Stimulated activated CD8-positive, alpha-beta memory T cell treated with anti-CD3 and anti-CD28 coated beads, Interleukin-15, amount 100 ng/mL, for 4 hours (primary cell): ENCODE measurements at regions not wholly inside any gene's neighbourhood (a gene's known extent, or its start where the extent isn't known, plus 50 kb on each side); places are given as distances from the start of the nearest gene placed in this dataset.
"Not testable (repeated sequence)": the region's sequence is repeated elsewhere in the genome, so short reads cannot be mapped to it uniquely, and the experiment has no call there.

Experiments used
- DNase-seq, 2 donors: peaks; one replicate each; pipeline ENCODE4 v3.0.0-alpha.2; 2020; ENCODE audit warnings: low read depth in 2 of 2

DNA sequence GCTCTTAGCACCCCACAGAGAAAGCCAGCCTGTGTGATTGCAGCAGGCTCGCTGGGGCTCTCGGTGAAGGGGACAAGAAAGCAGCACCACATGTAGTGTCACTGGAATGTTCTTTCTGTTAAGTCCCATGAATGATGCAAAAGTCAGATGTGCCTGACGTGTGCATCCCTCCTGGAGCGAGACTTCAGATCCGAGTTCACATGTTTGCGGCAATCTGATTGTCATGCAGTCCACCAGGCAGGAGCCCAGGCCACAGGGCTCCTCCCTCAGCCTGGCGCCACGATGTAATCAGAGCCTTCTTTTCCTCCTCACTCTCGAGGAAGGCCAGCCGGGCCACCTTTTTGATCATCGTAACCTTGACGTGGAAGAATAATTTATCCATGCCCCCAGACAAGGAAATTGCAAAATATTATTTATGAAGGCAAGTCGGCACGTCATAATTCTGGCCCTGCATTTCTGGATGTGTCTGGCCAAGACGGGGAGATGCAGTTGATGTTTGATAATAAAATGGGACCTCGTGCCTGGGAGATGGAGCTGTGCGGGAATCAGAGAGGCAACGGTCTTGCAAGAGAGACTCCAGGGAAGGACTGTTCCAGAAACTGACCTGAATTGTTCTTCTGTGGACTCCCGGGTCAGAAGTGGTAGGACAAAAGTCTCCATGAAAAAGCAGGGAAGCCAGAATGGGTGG, 214.6 kb downstream of the PHETA1 start:
- no peak for DNase-seq

DNA sequence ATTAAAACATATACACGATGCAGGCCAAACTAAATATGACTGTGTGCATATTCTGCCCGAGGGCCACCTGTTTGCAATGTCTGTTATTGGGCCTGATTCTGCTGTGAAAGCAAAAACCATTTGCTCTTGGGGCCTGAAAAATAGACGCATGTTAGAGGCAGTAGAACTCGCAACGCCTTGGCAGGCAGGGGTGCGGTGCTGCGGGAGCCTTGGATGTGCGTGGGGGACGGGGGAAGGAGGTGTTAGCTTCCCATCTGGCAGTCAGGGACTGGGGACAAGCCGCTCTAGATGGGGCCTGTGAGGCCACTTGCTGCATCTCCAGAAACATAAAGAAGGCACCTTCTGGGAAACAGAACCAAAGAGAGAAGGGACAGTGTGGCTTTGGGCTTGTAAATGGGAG, 216.3 kb downstream of the PHETA1 start:
- no peak for DNase-seq

DNA sequence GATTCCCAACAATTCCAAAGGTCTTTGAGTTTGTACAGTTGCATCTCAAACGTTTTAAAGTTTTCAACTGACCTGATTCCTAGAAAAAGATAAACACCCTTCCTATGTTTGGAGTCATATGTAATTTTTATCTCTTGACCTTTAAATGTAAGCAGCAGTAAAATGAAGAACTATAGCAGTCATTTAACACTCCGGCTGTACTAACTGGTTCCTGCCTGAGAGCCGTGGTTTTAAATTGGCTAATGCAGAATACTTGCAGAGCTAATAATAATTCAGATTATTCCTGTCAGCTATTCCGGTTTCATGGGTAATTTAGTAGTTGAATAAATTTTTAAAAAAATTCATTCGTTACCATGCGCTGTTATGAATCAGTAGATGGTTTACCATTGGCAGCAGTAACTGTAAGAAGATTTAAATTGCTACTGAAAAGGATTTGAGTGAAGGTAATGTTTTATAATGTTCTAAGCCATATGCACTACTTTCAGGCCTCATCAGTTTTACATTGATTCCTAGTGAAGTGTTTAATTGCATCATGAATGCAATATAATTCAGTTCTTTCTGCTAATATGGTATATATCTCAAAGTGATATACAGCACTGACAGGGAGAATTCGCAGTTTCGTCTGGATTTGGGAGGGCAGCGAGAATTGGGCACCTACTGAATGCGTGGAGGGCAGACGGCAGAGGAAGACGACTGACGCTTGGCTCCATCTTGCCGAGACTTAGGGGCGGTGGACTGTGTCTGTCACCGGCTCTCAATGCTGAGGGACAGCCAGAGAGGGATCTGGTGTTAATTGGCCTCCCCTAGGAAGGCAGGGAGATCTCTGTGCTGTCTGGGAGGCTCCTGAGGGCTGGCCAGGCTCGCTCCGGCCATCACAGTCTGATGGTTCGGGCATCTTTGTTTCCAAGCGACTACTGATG, 217.7 kb downstream of the PHETA1 start:
- DNase-seq = no peak

DNA sequence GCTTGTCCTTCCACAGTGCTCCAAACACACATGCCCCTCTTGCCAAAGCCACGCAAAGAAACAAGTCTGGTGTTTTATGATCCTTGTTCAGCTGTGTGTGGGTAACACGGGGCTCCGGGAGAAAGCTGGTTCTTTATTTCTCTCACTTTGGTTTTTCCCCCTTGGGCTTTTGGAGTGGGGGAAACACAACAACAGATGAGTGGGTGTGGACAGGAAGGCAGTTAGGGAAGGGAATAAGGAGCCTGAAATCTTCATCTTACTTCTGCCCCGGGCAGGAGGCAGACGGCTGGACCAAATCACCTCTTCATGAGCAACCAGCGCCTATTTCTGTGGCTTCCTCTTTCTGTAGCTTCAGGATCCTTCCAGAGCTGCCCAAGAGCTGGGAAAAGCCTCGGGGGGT, 218.5 kb downstream of the PHETA1 start:
- no peak for DNase-seq

DNA sequence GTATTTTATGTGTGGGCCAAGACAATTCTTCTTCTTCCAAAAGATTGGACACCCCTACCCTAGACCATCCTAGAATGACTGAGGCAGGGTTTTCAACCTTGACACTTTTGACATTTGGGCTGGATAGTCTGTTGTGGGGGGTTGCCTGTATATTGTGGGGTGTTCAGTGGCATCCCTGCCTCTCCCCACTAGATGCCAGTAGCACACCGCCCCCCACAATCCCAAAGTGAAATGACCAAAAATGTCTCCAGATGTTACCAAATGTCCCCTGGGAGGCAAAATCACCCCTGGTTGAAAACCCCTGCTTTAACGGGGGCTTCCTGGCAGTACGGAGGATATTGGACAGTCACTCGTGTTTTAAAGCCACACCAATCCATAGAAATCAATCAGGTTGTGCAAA, 219.6 kb downstream of the PHETA1 start:
- no peak for DNase-seq

DNA sequence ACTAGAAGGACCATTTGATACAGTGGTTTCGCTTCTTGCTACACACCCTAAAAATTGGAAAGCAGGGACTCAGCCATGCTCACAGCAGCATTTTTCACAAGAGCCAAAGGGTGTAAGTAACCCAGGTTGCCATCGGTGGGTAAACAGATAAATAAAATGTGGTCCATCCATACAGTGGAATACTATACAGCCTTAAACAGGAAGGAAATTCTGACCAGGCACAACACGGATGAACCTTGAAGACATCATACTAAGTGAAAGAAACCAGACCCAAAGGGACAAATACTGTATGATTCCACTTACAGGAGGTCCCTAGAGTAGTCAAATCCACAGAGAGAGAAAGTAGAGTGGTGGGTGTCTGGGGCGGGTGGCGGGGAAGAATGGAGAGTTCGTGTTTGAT, 220.9 kb downstream of the PHETA1 start:
- DNase-seq = no peak

DNA sequence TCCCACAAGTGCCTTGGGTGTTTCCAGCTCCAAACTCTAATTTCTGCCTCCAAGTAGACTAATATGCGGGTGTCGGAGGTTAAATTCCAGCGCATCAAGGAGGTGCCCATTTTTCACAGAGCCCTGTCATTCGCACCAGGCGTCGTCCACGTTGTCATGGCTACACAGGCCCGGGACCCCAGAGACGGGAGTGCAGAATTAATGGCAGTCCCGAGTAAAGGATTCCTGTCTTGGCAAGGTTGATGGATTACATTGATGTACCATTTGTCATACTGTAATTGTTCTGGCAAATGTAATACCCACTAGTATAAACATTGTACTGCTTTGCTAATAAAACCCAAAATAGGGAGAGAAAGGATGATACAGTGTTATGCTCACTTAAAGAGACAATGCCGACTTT, 222.9 kb upstream of the MYL2 start:
- no peak for DNase-seq

DNA sequence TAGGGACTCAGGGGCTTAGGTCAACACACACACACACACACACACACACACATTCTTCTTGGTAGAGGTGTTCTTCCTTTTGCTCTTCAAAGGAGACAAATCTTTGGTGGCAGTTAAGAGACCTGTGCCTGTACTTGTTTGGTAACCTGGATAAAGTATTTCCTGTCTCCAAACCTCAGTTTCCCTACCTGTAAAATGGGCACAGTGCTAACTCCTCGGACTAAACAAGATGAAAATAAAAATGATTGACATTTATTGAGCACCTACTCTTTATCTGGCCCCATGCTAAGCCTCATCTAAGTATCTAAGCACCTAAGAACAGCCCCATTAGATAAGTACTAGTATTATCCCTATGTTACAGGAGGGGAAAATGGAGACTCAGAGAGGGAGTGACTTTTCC, 220.8 kb upstream of the MYL2 start:
- no peak for DNase-seq

DNA sequence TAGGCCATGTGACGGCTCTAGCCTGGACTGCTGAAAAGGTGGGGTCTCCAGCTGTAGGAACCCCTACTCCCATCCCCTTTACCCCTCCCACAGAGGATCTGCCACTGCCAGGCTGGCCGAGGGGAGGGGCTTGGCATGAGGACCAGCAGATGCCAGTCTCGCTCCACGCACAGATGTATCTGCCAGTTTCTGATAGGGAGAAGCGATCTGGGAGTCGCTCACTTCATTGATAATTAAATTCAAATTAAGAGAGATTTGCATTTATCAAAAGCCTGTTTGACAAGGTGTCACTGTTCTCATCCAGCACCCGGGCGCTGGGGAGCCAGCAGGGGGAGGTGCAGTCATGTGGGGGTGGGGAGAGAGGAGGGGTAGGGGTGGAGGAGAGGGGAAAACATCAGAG, 217.6 kb upstream of the MYL2 start:
- no peak for DNase-seq

DNA sequence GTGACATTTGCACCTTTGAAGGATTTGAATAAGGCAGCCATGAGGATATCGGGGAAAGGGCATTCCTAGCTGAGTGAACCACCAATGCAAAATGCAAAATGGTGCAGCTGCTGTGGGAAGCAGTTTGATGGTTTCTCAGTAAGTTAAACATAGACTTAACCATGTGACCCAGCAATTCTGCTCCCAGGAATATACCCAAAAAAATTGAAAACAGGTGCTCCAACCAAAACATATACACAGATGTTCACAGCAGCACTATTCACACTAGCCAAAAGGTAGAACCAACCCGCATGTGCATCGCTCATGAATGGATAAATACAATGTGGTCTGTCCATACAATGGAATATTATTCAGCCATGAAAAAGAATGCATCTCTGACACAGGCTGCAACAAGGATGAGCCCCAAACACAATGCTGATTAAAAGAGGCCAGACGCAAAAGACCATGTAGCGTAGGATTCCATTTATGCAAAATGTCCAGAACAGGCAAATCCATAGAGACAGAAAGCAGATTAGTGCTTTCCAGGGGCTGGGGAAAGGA, 215.0 kb upstream of the MYL2 start:
- DNase-seq = no peak

DNA sequence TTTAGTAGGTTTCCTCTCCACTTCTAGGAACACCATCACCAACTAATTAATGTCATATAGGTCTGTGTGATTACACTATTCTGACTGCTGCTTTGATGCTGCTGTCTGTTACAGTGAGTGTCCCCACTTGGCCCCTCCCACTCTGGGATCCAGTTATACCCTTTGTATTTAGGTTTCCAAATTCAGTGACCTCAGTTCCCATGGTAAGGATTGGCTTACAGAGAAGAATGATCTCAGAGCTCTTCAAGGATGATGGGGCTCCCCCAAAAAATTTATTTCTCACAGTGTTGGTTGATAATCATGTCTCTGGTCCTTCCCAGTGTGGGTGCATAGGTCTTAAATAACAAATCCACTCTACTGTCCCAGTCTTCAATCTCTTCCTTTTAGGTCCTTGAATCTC, 210.0 kb upstream of the MYL2 start:
- no peak for DNase-seq

DNA sequence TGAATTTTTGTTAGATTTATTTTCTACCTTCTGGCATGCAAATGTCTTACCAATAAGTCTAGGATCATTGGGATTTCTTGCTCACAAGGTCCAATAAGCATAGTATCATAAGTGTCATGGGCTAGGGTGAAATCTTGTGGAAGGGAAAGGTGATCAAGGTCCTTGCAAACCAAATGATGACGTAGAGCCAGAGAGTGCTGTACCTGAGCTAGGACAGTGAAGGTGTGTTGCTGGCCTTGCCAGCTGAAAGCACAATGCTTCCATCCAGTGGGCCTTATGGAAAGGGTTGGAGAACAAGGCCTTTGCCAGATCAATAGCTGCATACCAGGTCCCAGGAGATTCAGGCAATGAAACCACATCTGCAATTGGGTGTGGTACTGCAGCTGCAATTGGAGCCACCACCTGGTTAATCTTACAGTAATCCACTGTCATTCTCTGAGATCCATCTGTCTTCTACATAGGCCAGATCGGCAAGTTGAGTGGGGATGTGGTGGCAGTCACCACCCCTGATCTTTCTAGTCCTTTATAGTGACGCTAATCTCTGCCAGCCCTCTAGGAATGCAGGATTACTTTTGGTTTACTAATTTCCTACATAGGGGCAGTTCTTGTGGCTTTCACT, 208.9 kb upstream of the MYL2 start:
- DNase-seq = no peak

DNA sequence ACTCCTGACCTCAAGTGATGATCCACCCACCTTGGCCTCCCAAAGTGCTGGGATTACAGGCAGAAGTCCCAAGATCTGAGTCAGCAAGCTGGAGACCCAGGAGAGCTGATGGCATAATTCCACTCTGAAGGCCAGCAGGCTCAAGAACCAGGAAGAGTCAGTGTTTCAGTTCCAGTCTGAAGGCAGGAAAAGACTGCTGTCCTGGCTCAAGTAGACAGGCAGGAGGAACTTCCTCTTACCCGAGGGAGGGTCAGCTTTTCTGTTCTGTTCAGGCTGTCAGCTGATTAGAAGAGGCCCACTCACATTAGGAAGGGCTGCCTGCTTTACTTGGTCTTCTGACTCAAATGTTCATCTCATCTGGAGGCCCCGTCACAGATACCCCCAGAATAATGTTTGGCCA, 206.0 kb upstream of the MYL2 start:
- no peak for DNase-seq

DNA sequence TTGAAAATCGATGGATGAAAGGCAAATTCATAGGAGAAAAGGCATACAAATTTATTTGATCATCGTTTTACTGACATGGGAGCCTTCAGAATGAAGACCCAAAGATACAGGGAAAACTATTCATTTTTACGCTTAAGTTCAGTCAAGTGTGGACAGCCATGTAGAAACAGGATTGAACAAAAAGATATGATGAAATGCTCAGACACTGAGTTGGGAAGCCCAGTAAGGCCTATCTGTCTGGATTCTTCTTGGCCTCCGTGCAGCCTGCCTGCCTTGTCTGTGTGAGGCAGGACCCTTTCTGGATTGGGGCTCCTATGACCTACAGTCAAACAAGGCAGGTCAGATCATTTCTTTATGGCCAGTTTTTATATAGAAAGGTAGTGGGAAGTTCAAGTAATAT, 203.8 kb upstream of the MYL2 start:
- no peak for DNase-seq

DNA sequence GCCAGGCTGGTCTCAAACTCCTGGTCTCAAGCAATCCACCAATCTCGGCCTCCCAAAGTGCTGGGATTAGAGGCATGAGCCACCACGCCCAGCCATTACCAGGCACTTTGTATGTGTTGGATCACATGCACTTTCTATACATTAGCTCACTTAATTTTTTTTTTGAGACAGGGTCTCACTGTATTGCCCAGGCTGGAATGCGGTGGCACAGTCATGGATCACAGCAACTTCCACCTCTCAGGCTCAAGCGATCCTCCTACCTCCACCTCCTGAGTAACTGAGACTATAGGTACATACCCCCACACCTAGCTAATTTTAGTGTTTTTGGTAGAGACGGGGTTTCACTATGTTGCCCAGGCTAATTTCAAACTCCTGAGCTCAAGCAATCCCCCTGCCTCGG, 203.0 kb upstream of the MYL2 start:
- DNase-seq = no peak

DNA sequence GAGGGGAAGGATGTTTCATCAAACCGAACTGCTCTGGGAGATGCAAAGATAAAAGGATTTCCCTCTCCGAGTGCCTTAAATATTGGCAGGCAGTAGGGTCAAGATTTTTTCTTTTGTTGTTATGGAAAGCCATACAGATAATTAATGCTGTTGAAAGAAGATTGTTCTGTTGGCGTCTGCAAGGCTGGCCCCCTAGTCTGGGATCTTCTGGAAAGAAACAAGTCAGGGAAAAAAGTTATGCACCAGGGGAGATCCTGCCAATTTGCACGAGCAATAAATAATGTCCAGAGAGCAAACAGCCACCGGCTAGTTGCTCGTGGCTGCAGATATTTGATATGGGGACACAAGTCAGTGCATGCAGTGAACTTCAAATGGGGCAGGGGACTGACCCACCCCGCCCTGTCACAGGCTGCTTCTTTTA, 202.1 kb upstream of the MYL2 start:
- DNase-seq = no peak

DNA sequence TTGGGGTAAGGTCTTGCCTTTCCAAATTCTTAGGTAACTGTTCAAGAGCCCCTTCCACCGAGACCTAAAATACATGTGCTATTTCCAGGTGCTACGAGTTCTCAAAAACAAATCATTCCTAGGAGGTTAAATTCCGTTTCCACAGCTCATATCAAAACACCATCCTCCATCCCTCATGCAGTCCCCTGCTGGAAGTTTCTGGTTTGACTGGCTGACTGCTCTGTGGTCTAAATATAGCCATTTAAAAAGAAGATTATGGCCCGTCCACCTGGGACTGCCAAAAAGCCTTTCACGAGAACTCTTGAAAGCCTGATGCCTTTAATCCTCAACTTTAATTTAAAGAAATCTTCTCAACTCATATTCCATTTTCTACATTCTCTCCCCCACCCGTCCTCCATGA, 201.5 kb upstream of the MYL2 start:
- no peak for DNase-seq

DNA sequence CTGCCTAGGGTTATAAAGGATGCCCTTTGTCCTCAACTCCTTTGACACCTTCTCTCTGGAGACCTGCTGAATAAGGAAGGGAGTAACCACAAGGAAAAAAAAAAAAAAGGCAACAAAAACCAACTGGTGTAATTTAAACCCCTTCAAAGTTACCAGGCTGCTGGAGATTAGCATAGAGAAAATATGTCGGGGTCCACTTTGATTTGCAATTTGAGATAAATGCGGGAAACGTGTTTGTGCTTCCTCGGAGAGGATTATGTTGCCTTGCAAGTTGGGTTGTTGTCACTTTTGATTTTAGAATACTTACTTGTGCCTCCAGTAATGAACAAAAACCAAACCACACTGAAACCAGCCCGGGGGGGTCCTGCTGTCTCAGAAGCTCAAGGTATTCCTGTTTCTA, 200.2 kb upstream of the MYL2 start:
- no peak for DNase-seq

DNA sequence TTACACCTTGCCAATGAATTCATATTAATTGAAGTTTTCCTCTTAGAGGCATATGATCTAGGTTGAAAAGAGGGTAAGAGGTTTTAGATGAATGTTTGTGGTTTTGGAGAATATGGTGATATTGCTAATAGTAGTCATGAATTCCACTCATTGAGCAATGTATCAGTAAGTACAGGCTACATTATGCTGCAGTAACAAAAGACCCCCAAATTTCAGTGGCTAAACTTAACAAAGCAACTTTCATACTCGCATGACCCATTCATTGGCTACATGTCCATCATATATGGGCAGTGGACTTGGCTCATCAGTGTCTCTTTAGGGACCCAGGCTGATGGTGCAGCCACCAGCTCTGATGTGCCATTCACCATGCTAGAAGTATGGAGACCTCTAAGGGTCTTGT, 196.6 kb upstream of the MYL2 start:
- DNase-seq = no peak

DNA sequence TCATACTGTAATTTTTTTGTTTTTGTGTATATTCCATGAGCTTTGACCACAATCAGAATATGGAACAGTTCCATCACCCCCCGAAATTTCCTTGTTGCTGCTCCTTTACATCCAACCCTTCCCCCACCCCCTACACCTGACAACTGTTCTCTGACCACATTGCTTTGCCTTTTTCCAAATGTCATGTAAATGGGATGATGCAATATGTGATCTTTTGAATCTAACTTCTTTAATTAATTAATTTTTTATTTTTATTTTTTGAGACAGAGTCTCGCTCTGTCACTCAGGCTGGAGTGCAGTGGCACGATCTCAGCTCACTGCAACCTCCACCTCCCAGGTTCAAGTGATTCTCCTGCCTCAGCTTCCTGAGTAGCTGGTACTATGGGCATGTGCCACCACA, 192.9 kb upstream of the MYL2 start:
- DNase-seq = not testable (repeated sequence)

DNA sequence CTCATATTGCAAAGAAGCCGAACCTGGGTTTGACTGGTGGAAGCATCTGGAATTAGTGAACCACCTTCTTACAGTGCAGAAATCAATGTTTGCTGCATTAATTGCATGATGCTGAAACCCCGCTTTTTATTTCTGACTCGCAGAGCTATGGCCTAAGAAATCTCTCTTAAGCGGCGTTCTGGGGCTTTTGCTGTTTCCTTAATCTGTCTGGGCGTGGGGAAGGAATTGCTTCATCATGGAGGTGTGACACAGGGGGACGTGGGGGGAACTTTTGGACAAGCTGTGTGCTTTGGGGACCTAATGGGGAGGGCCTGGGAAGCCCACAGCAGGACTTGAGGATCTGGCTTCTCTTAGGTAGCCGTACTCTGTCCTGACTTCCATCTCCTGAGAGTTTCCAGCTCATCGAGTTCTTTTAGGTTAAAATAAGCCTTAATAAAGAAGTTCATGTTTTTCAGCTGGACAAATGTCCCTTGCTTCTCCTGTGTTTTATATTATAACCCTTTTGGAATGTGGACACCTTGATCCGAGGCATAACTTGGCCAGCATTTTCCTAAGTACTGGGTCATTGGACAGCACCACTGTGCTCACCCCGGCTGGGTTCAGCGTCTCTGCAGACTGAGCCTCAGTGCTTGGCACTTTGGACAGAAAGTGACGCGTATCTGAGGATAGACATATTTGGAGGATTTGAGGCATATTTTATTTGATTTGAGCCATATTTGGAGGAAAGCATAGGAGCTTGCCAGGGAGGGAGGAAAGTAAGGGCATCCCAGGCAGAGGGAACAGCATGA, 192.1 kb upstream of the MYL2 start:
- DNase-seq = no peak

DNA sequence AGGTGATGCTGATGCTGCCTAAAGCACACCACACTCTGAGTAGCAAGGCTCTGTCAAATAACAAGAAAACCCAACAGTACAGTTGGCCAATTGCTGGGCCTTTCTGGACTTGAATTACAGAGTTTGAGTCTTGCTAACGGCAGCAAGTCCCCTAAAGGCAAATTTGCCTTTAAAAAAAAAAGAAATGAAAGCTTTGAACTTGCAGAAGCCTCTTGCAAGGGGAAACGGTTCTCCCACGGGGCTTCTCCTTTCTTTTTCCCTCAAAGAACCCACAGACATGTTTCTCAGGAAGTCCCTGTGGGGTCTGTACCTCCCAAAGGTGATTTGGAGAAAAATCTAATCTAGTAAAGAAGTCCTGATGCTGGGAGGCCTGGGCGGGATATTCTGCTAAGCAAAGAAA, 191.3 kb upstream of the MYL2 start:
- DNase-seq = no peak
